Fibroblast of skin of left quadriceps (primary cell): ENCODE measurements at regions not wholly inside any gene's neighbourhood (a gene's known extent, or its start where the extent isn't known, plus 50 kb on each side); places are given as distances from the start of the nearest gene placed in this dataset.
"Not testable (repeated sequence)": the region's sequence is repeated elsewhere in the genome, so short reads cannot be mapped to it uniquely, and the experiment has no call there.

Source experiments
- DNase-seq, 2 experiments: peaks; one replicate each; pipeline ENCODE4 v3.0.0-alpha.2; 2013; ENCODE audit warnings: low read depth in 2 of 2

DNA sequence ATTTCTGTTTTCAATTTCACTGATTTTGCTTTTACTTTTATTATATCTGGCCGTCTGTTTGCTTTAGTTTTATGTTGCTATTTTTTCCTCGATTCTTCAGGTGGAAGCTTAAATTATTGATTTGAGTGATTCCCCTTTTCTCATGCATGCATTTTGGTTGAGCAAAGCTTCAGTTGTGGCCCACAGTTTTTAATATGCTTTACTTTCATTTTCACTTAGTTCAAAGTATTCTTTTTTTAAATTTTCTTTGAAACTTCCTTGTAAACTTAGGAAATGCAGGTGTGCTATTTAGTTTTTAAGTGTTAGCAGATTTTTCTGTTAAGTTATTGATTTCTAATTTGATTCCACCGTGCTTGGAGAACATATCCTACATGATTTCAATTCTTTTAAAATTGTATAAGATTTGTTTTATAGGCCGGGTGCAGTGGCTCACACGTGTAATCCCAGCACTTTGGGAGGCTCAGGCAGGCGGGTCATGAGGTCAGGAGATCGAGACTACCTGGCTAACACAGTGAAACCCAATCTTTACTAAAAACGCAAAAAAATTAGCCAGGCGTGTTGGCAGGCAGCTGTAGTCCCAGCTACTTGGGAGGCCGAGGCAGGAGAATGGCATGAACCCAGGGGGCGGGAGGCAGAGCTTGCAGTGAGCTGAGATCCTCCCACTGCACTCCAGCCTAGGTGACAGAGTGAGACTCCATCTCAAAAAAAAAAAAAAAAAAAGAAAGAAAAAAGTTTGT, 531.2 kb downstream of the KIF2B start:
- no peak for DNase-seq

DNA sequence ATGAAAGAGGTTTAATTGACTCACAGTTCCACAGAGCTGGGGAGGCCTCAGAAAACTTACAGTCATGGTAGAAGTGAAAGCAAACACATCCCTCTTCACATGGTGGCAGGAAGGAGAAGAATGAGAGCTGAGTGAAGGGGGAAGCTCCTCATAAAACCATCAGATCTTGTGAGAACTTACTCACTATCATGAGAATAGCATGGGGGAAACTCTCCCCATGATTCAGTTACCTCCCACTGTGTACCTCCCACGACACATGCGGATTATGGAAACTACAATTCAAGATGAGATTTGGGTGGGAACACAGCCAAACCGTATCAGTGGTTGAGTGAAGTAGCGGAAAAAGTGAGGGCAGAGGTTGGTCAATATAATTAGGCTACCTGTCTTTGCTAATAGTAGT, 538.3 kb downstream of the KIF2B start:
- DNase-seq: not testable (repeated sequence)

- DNase-seq: no peak
Observed at GRCh38 chr17:54368906-54369305, 531.7 kb upstream of the TOM1L1 start.

- DNase-seq: no peak
Observed at GRCh38 chr17:54372069-54372749, 528.4 kb upstream of the TOM1L1 start.

- no peak for DNase-seq
Observed at GRCh38 chr17:54373970-54374369, 526.7 kb upstream of the TOM1L1 start.

DNA sequence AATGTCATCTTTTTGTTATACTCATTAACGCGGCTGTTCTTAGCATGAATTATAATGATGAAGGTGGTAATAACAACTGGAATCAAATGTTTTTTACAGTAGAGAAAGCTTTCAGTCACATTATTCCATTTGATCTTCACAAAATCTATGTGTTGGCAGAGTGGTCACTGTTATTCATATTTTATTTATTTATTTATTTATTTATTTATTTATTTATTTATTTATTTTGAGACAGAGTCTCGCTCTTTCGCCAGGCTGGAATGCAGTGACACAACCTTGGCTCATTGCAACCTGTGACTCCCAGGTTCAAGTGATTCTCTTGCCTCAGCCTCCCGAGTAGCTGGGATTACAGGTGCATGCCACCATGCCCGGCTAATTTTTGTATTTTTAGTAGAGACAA, 524.2 kb upstream of the TOM1L1 start:
- DNase-seq: not testable (repeated sequence)

DNA sequence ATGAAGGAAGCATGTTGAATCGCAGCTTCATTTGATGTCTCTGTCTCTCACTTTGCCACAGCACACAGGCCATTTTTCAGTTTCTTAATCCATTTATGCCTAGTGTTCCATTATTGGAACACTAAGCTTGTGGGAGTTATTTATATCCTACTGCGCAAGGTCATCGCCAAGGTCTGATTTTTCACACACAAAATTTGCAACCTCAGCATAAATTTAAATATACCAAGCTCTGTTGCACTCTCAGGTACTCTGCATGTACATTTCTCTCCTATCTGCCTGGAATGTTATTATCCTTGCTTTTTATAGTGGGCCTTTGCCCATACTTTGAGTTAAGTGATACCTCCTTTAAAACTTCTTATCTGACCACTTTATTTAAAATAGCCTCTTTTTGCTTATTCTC, 519.2 kb upstream of the TOM1L1 start:
- DNase-seq: no peak

DNA sequence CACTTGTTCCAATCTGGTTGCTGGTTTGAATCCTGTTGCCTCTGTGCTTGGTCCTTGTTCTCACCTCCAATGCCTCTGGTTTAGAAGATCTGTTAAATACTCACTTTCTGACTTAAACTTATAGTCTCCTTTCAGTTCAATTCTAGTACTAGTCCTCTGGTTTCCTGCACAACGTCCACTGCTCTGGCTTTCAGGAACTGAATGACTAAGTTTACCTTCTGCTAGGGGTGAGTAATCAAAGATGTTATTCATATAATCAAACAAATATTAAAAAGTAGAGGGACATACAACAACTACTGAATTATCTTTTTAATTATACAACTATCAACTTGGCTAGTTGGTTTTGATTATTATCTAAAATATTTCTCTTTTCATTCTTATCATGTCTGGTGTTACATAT, 496.4 kb upstream of the TOM1L1 start:
- DNase-seq: no peak

DNA sequence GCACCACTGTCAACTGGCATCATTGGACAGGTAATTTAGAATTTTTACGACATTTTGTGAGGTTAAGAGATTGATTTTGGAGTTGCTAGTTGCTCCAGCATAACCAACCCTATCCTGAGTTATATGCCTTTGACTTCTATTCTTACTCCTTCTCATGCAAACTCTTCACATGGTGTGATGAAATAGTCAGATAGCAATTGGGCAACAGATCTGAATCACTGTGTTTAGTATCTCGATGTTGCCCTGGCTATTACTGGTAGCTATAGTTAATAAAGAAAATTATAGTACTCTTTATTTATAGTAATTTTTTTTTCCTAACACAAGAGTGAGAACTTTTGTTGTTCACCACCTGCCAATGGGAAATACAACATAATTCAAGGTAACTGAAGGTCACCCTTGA, 494.8 kb upstream of the TOM1L1 start:
- no peak for DNase-seq

DNA sequence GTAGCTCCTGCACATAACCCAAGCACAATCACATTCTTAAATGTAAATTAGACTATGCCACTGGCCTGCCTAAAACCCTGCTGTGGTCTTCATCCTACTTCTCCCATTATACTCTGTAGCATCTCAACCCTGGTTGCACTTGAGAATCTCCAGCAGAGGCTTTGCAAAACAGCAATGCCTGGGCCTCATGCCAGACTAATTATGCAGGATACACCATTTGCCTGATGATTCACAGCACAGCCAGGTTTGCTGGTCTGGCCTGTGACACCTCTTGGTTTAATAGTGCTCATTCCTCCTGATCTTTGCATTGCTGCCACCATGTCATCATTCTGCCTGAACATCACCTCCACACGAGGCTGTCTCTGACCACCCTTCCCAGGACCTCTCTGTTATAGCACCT, 491.9 kb upstream of the TOM1L1 start:
- DNase-seq: no peak

DNA sequence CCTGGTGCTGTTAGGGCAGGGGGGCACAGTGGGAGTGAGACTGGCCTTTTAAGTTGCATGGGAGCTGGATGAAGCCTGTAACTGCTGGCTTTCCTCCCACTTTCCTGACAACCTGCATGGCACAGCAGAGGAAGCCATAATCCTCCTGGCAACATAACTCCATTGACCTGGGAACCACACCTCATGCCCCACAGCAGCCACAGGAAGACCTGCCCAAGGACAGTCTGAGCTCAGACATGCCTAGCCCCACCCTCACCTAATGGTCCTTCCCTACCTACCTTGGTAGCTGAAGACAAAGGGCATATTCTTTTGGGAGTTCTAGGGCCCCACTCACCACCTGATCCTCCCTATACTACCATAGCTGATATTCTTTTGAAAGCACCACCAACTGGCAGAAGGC, 482.2 kb upstream of the TOM1L1 start:
- no peak for DNase-seq

DNA sequence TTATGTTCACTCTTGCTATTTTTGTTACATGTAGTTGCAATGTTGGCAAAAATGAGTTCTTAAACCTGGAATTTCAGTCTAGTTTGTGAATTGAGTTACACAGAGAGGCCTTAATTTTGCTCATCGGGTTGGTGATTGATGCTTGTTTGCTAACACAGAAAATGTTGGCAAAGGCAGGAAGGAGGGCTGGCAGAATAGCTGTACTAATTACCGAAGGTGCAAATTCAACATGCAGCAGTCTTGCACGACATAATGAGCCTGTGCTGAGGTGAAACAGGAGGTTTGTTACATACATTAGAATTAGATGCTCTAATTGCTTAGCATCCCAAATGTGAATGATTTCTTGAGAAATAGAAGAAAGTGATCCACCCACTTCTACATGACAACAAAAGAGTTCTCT, 475.0 kb upstream of the TOM1L1 start:
- DNase-seq: no peak

- DNase-seq: no peak
Observed at GRCh38 chr17:54426296-54426886, 474.3 kb upstream of the TOM1L1 start.

DNA sequence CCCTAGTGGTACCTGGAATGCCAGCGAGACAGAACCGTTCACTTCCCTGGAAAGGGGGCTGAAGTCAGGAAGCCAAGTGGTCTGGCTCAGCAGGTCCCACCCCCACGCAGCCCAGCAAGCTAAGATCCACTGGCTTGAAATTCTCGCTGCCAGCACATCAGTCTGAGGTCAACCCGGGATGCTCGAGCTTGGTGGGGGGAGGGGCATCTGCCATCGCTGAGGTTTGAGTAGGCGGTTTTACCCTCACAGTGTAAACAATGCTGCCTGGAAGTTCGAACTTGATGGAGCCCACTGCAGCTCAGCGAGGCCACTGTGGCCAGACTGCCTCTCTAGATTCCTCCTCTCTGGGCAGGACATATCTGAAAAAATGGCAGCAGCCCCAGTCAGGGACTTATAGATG, 464.7 kb upstream of the TOM1L1 start:
- no peak for DNase-seq

- DNase-seq: no peak
Observed at GRCh38 chr17:54439816-54440215, 460.8 kb upstream of the TOM1L1 start.

DNA sequence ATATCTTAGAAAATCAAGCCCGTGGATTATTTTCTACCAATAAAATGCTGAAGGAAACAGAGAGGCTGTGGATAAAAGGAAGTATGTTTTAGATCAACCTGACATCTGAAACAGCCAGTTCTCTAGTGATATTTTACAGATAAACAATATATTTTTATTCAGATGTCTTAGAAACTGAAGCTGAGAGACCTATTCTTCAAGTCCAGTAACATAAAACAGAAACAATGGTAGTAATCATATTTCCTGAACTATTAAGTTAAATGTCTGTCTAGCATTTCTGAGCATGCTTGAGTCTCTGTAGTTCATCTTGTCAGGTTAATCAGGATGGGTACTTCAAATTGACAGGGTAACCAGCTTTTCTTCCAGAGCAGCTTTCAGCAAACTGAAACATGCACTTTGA, 449.6 kb upstream of the TOM1L1 start:
- no peak for DNase-seq

GRCh38 chr17:54452666-54453348, 447.8 kb upstream of the TOM1L1 start:
- no peak for DNase-seq

GRCh38 chr17:54455251-54455868, 445.3 kb upstream of the TOM1L1 start:
- DNase-seq: no peak

DNA sequence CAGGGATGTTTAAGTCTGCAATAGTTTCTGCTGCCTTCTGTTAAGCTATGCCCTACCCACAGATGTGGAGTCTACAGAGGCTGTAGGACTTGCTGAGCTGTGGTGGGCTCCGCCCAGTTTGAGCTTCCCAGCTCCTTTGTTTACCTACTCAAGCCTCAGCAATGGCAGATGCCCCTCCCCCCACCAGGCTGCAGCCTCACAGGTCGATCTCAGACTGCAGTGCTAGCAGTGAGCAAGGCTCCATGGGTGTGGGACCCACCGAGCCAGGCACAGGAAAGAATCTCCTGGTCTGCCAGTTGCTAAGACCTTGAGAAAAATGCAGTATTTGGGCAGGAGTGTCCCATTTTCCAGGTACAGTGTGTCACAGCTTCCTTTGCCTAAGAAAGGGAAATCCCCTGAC, 435.2 kb upstream of the TOM1L1 start:
- DNase-seq: not testable (repeated sequence)

GRCh38 chr17:54466875-54467274, 433.8 kb upstream of the TOM1L1 start:
- DNase-seq: no peak

DNA sequence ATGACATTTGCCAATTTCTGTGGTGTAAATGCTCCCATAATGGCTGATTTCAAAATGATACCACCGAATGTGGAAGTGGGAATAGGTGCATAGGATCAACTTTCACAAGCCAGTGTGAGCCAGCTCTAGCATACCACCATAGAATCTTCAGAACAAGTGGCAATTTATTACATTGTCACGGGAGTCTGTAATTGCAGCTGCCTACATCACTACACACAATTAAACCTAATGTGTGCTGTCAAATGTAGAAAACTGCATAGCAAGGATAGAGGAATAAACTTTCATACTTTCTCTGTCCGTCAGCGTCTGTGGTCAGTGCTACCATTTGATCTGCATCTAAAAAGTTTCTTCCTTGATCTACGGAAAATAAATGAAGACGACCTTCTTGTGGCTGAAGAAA, 417.8 kb upstream of the TOM1L1 start:
- no peak for DNase-seq

GRCh38 chr17:54493691-54494090, 407.0 kb upstream of the TOM1L1 start:
- DNase-seq: no peak
